Parathyroid adenoma (tissue), 2 donors: ENCODE measurements at regions not wholly inside any gene's neighbourhood (a gene's known extent, or its start where the extent isn't known, plus 50 kb on each side); places are given as distances from the start of the nearest gene placed in this dataset.

Experiments
- H2AFZ ChIP-seq: fragments of 300-600 bp; sonication (generic); one replicate; pipeline ENCODE4 v1.7.0; 2017; ENCODE audit warnings: antibody characterized with exemption, mild to moderate bottlenecking
- H3K27ac ChIP-seq: fragments of 300-600 bp; sonication (generic); one replicate; pipeline ENCODE4 v1.7.0; 2017
- H3K27me3 ChIP-seq: fragments of 300-600 bp; sonication (generic); one replicate; pipeline ENCODE4 v1.7.0; 2017; ENCODE audit warnings: low read length; ENCODE audit not compliant: control insufficient read depth, insufficient read depth
- H3K36me3 ChIP-seq: fragments of 300-600 bp; sonication (generic); one replicate; pipeline ENCODE4 v1.7.0; 2017; ENCODE audit warnings: low read length; ENCODE audit not compliant: control insufficient read depth, insufficient read depth
- H3K4me1 ChIP-seq: fragments of 300-600 bp; sonication (generic); one replicate; pipeline ENCODE4 v1.7.0; 2017; ENCODE audit warnings: control low read depth
- H3K4me2 ChIP-seq: fragments of 300-600 bp; sonication (generic); one replicate; pipeline ENCODE4 v1.7.0; 2017; ENCODE audit warnings: low read length
- H3K4me3 ChIP-seq: fragments of 300-600 bp; sonication (generic); one replicate; pipeline ENCODE4 v1.7.0; 2017; ENCODE audit warnings: low read depth, low read length
- H3K79me2 ChIP-seq: fragments of 300-600 bp; sonication (generic); one replicate; pipeline ENCODE4 v1.7.0; 2017; ENCODE audit warnings: control low read depth
- H3K9ac ChIP-seq: fragments of 300-600 bp; sonication (generic); one replicate; pipeline ENCODE4 v1.7.0; 2017; ENCODE audit warnings: mild to moderate bottlenecking
- H3K9me3 ChIP-seq: fragments of 300-600 bp; sonication (generic); one replicate; pipeline ENCODE4 v1.7.0; 2017; ENCODE audit warnings: low read length; ENCODE audit not compliant: control insufficient read depth
- CTCF ChIP-seq: fragments of 300-600 bp; sonication (generic); IDR thresholded peaks from one replicate; pipeline ENCODE4 v1.7.0; 2017; ENCODE audit warnings: antibody characterized with exemption, mild to moderate bottlenecking
- donor health status: primary hyperparathyroidism.

- Histone ChIP-seq H3K79me2 (no peaks in the 10 kb centered on the region), H2AFZ (no peak overlapping the region), H3K4me1 (peaks cover 7% of the 10 kb centered on the region), H3K27me3 (peaks cover 3% of the 10 kb centered on the region), H3K27ac (no peak overlapping the region), H3K9me3 (no peaks in the 10 kb centered on the region), H3K9ac (no peak overlapping the region), H3K4me3 (no peak overlapping the region), H3K4me2 (no peak overlapping the region), H3K36me3 (no peaks in the 10 kb centered on the region)
- TF ChIP-seq CTCF, result no peak
Measured at GRCh38 chr10:131816157-131816775, 84.5 kb upstream of the PPP2R2D start.

- peaks cover 3% of the 10 kb centered on the region for H3K27me3 ChIP-seq
- no peak overlapping the region for H3K9ac ChIP-seq
- no peaks in the 10 kb centered on the region for H3K9me3 ChIP-seq
- H3K79me2 ChIP-seq, result no peaks in the 10 kb centered on the region
- no peaks in the 10 kb centered on the region for H3K36me3 ChIP-seq
- no peak overlapping the region for H3K4me2 ChIP-seq
- no peak for TF ChIP-seq CTCF
- H3K27ac ChIP-seq, result no peak overlapping the region
- H2AFZ ChIP-seq, result no peak overlapping the region
- peaks cover 7% of the 10 kb centered on the region for H3K4me1 ChIP-seq
- H3K4me3 ChIP-seq, result no peak overlapping the region
Measured at GRCh38 chr10:131816941-131817700, 83.7 kb upstream of the PPP2R2D start.

GRCh38 chr10:131817866-131818509 is 82.8 kb upstream of the PPP2R2D start:
- Histone ChIP-seq H3K36me3 (no peaks in the 10 kb centered on the region), H3K4me1 (peaks cover 6% of the 10 kb centered on the region), H3K27me3 (no peaks in the 10 kb centered on the region), H2AFZ (no peak overlapping the region), H3K79me2 (no peaks in the 10 kb centered on the region), H3K9me3 (no peaks in the 10 kb centered on the region), H3K4me2 (no peak overlapping the region), H3K9ac (no peak overlapping the region), H3K4me3 (no peak overlapping the region), H3K27ac (no peak overlapping the region)
- TF ChIP-seq CTCF, result no peak

DNA sequence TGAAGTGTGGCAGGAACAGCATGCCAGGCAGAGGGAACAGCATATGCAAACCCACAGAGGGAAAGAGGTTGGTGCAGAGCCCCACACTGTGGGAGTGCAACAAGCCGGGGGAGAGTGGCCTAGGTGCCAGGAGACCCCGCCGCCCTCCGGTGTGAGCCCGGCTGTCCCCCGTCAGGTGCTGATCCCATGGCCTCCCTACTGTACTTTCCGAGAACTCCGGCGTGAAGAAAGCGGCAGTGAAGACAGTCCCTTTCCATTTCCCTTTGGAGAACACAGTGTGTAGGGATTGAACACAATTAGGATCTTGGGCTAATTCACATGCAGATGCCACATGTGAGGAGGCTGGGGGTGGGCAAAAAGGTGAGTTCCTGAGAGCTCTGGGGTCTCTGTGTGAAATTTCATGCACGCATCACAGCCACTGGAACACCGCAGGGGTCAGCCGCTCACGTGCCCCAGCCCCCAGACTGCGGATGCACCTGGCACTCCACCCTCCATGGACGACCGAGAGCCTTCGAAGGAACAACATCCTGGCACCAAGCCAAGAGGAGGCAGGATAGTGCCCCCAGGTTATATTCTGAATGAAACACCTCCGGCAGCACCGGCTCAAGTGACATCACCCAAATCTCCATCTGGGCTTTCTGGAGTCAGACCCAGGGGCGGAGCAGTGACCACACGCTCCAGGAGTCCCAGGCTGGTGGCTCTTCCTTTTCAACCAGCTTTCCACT is 82.1 kb upstream of the PPP2R2D start:
- Histone ChIP-seq H3K36me3 (no peaks in the 10 kb centered on the region), H3K9me3 (no peaks in the 10 kb centered on the region), H3K27ac (no peak overlapping the region), H3K4me1 (peaks cover 3% of the 10 kb centered on the region), H2AFZ (no peak overlapping the region), H3K9ac (no peak overlapping the region), H3K79me2 (no peaks in the 10 kb centered on the region), H3K27me3 (no peaks in the 10 kb centered on the region), H3K4me2 (no peak overlapping the region), H3K4me3 (no peak overlapping the region)
- TF ChIP-seq CTCF, result no peak
